LNCaP clone FGC (cell line): ENCODE measurements at regions not wholly inside any gene's neighbourhood (a gene's known extent, or its start where the extent isn't known, plus 50 kb on each side); places are given as distances from the start of the nearest gene placed in this dataset.

Experiments used
- DNase-seq: peaks from one replicate; pipeline ENCODE4 v3.0.0-alpha.2; 2011; ENCODE audit warnings: low read depth
- H3K4me3 ChIP-seq: 2 replicates; pipeline ENCODE4 v1.5.1; 2011; ENCODE audit warnings: mild to moderate bottlenecking, low read depth, low read length, control low read depth
- TF ChIP-seq, protein P1 (sequence below): IDR thresholded peaks from 2 replicates; pipeline ENCODE4 v1.5.1; 2012; ENCODE audit warnings: mild to moderate bottlenecking; ENCODE audit not compliant: control insufficient read depth, insufficient read depth; ENCODE audit errors: extremely low read depth

DNA sequence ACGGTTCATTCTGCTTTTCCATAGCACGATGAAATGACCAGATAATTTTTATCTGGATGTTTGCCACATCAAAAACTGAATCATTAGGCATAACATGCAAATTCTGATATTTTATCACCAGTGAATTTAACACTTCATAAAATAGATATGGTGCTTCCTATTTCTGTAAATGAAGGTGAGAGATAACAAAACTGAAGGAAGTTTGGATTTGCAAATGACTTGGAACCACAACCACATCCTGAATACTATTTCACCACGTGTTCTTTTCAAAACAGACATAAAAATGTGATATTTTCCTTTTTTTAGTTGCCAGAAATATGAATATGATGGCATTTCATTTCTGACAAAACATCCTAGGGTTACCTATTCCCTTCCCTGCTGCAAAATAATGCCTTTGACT, 146.1 kb downstream of the EDN1 start:
- TF ChIP-seq, protein P1, sequence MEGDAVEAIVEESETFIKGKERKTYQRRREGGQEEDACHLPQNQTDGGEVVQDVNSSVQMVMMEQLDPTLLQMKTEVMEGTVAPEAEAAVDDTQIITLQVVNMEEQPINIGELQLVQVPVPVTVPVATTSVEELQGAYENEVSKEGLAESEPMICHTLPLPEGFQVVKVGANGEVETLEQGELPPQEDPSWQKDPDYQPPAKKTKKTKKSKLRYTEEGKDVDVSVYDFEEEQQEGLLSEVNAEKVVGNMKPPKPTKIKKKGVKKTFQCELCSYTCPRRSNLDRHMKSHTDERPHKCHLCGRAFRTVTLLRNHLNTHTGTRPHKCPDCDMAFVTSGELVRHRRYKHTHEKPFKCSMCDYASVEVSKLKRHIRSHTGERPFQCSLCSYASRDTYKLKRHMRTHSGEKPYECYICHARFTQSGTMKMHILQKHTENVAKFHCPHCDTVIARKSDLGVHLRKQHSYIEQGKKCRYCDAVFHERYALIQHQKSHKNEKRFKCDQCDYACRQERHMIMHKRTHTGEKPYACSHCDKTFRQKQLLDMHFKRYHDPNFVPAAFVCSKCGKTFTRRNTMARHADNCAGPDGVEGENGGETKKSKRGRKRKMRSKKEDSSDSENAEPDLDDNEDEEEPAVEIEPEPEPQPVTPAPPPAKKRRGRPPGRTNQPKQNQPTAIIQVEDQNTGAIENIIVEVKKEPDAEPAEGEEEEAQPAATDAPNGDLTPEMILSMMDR = no peak
- H3K4me3 ChIP-seq = no peak overlapping the region
- no peak for DNase-seq

DNA sequence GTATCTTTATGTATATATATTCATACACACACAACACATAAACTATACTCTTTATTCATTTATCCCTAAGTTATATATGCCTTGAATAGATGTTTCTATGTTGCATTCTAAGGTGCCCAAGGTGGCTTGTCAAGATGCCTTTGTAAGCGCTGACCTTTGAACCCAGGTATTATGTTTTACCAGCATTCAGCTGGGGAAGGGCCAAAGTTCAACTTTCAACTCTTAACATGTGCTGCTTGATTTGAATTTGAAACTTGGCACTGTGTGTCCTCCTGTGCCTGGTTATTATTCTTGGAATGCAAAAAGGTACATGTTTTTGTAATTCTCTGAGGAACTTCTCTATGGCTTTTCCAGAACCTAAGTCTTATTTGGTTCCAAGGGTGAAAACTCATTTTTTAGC, 146.5 kb downstream of the EDN1 start:
- TF ChIP-seq, protein P1 = no peak
- H3K4me3 ChIP-seq = no peak overlapping the region
- DNase-seq = no peak

DNA sequence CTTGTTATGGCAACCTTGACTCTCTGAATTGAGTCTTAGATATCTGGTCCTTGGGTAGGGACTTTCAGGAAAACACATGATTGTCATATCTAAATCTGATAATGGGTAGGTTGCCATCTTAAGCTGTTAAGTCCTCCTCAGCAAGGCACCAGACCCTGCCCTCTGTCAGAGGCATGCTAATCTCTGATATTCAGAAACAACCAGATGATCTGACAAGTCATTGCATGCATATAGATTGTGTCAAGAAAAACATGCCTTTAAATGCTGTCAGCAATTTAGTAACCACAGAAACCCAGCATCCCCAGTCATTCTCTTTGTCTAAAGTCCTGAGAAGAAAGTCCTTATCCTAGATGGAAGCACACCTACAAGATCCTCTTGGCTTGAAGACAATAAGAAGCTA, 149.1 kb downstream of the EDN1 start:
- TF ChIP-seq, protein P1 = no peak
- DNase-seq = no peak
- H3K4me3 ChIP-seq = no peak overlapping the region

- TF ChIP-seq, protein P1 = no peak
- H3K4me3 ChIP-seq = no peak overlapping the region
- DNase-seq = no peak
These were observed 150.8 kb downstream of the EDN1 start for GRCh38 chr6:12440981-12441380.

- DNase-seq = no peak
- H3K4me3 ChIP-seq = no peak overlapping the region
- TF ChIP-seq, protein P1 = no peak
These were observed 152.3 kb downstream of the EDN1 start for GRCh38 chr6:12442455-12442854.

- H3K4me3 ChIP-seq = no peak overlapping the region
- TF ChIP-seq, protein P1 = no peak
- DNase-seq = no peak
These were observed 156.2 kb downstream of the EDN1 start for GRCh38 chr6:12446394-12446793.

DNA sequence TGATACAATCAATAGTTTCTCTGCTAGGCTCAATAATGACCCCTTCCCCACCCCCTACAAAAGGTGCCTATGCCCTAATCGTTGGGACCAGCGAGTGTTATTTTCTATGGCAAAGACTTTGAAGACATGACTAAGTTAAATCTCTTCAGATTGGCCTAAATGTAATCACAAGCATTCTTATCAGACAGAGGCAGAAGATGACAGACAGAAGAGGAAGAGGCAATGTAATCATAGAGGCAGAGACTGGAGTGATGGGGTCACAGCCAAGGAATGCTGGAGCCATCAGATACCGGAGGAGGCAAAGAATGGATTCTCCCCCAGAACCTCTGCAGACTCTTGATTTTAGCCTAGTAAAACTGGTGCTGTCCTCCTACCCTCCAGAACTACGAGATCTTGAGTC, 159.3 kb downstream of the EDN1 start:
- TF ChIP-seq, protein P1 = no peak
- no peak for DNase-seq
- H3K4me3 ChIP-seq = no peak overlapping the region
